ENCODE measurements at regions not wholly inside any gene's neighbourhood (a gene's known extent, or its start where the extent isn't known, plus 50 kb on each side); places are given as distances from the start of the nearest gene placed in this dataset.
"Not testable (repeated sequence)": the region's sequence is repeated elsewhere in the genome, so short reads cannot be mapped to it uniquely, and the experiment has no call there.

DNA sequence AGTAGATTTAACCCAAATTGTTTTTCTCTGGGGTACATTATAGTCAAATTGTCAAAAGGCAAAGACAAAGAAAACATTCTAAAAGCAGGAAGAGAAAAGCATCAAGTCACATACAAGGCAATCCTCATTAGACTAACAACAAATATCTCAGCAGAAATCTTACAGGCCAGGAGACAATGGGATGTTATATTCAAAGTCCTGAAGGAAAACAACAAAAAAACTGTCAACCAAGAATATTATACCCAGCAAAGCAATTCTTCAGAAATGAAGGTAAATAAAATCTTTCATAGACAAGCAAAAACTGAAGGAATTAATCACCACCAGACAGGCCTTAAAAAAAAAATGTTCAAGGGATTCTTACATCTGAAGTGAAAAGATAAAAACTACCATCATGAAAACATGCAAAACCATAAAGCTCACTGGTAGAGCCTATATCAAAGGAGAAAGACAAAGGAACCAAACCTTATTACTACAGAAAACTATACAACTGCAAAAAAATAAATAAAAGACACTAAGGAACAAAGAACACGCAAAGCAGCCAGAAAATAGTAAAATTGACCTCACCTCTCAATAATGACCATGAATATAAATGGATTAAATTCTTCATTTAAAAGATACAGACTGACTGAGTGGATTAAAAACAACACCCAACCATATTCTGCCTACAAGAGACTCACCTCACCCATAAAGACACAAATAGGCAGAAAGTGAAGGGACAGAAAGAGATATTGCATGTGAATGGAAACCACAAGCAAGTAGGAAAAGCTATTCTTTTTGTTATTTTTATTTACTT is 113.8 kb upstream of the ZC3H11B start:
- DNase-seq (ENCODE audit: low read depth): no peak

DNA sequence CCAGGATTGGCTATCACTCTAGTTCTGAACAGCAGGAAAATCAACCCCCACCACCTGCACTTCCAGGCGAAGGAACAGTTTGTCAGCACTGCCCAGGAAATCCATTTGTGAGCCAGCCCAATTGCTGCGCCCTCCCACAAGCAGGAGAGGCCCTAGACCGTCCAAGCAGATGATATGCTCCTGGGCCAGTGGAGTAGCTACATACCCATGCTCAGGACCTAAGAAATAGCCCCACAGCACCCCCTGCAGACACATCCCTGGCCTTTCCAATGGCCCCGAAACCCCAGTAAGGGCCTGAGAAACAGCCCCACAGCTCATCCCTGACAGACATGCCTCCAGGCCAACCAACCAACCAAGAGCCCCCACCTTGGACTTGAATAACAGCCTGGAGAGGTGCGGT is 111.5 kb upstream of the ZC3H11B start:
- no peak for DNase-seq (ENCODE audit: low read depth)

DNA sequence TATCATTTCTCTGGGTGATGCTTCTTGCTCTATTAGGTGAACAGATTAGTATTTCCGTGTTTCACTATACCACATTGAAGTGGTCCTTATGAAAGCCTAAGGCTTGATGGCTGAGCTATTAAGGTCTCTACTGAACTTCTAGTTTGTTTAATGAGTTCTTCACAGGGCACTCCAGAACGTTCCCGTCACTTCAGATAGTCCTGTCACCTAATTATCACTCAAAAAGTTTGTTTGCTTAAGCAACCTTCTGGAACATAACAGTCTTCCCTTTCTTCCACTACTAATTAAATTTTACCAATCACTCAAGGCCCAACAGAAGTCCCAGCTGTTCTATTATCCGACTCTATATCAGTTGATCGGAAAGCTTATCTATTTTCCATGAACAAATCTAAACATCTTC is 104.6 kb upstream of the ZC3H11B start:
- no peak for DNase-seq (ENCODE audit: low read depth)

DNA sequence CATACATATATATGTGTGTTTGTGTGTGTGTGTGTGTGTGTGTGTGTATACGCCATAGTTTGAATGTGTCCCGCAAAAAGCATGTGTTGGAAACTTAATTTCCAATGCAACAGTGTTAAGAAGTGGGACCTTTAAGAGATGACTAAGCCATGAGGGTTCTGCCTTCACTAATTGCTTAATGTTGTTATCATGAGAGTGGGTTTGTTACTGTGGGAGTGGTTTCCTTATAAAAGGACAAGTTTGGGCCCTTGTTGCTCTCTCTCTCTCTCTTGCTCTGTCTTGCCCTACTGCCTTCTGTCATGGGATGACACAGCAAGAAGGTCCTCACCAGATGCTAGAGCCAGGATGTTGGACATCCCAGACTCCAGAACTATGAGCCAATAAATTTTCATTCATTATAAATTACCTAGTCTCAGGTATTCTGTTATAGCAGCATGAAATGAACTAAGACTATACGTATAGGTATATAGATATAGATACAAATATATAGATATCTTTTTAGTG is 103.8 kb upstream of the ZC3H11B start:
- DNase-seq (ENCODE audit: low read depth): no peak

DNA sequence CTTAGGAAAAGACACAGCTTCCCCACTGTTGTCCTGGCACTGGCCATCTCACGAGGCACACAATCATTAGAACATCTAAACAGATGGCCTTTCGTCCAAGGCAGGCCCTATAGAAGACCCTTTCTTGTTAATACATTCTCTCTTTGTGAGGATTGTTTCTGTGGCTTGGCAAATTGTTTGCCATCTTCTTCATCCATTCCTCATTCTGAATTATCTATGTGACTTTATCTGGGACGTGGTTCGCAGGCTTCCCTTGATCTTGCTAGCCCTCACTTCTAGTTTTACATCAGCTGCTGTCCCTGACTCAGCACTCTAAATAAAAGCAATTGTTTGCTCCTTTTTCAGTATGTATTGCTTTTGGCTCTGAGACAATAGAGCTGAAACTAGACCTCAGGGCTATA is 101.1 kb upstream of the ZC3H11B start:
- DNase-seq (ENCODE audit: low read depth): no peak

DNA sequence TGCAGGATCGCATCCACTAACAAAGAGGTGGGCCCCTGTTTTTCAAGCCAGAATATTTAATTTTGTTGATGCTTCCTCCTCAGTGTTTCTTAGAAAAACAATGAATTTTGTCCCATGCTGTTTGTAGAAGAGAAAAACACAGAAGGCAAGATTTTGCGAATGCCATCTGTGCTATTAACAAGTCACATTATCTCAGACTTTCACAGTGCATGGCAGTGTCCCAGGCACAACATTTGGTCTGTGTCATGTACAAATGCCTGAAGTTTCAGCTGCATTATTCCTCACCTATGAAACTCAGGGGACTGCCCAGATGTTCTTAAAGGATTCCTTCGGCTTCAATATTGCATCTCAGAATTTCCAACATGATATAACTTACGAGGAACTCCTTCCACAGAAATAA is 99.6 kb upstream of the ZC3H11B start:
- DNase-seq (ENCODE audit: low read depth): no peak

DNA sequence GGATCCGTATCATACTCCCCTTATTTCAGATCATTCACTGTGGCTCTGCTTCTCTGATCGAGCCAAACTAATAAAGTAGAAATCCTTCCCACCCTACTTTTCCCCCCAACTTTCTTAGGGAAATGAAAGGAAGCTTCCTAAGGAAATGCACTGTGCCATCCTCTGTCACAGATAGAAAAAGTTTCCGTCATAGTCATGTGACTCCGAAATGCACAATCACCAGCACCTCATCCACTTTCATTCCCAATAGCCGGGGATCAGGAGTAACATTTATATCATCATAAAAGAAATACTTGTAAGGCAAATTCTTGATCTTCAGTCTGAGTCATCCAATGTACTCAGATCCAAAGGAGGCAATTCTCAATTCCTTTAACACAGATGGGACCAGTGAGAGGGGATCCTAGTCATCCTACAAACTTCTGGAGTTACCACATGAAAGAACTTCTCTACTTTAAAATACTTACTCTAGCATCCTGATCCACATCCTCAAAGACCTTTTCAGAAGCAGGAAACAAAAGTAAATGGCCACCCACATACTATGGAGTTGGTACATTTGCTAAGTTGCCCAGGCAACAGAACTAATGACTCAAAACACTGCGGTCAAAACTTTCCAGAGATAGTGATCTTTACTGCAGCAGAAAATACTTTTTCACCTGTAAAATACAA is 97.8 kb upstream of the ZC3H11B start:
- DNase-seq (ENCODE audit: low read depth): peak; percentile 6

DNA sequence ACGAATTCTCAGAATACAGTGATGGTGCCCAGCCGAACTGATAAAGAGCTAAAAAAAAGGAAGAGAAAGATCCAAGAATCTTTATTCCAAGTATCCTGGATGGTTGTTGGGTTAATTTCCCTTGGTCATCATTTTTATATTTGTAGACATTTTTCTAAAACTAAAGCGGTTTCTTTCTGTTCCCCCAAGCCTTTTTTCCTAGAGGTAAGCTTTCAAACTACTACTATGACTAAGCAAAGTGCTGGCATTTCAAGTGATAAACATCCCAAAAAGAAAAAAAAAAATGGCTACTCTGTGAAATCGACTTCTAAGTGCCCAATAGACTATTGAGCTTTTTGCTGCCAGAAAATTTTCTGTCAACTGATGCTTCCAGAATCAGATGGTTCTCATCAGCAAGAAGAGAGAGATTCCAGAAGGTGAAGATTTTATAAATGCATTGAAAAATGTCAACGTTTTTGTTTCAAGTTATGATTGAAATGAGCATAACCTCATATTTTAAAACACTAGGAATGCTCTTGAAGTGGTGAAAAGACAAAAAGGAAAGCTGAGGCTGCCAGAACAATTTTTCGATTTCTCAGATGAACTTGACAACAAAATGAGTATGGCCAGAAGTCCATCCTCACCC is 96.1 kb upstream of the ZC3H11B start:
- DNase-seq (ENCODE audit: low read depth): no peak

DNA sequence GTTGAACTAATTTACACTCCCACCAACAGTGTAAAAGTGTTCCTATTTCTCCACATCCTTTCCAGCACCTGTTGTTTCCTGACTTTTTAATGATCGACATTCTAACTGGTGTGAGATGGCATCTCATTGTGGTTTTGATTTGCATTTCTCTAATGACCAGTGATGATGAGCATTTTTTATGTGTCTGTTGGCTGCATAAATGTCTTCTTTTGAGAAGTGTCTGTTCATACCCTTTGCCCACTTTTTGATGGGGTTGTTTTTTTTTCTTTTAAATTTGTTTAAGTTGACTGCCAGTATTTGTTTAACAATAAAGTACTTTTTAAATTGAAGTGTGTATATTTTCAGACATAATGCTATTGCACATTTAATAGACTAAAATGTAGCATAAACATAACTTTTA is 95.0 kb upstream of the ZC3H11B start:
- DNase-seq (ENCODE audit: low read depth): not testable (repeated sequence)

DNA sequence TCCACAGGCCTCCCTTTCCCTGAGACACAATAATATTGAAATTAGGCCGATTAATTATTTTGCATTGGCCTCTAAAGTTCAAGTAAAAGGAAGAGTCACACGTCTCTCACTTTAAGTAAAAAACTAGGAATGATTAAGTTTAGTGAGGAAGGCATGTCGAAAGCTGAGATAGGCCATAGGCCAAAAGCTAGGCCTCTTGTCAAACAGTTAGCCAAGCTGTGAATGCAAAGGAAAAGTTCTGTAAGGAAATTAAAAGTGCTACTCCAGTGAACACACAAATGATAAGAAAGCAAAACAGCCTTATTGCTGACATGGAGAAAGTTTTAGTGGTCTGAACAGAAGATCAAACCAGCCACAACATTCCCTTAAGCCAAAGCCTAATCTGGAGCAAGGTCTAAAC is 91.4 kb upstream of the ZC3H11B start:
- DNase-seq (ENCODE audit: low read depth): not testable (repeated sequence)

DNA sequence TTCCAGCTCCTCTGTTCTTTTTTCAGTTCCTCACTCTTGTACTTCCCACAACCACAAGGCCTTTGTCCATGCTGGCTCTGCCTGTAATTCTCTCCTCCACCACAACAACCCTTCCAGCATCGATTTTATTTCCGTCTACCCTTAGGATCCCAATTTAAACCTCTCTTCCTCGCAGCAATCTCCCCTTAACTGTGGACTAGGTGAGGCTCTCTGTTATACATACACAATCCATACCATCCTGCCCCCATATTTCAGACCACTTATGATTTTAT is 90.4 kb upstream of the ZC3H11B start:
- no peak for DNase-seq (ENCODE audit: low read depth)

DNA sequence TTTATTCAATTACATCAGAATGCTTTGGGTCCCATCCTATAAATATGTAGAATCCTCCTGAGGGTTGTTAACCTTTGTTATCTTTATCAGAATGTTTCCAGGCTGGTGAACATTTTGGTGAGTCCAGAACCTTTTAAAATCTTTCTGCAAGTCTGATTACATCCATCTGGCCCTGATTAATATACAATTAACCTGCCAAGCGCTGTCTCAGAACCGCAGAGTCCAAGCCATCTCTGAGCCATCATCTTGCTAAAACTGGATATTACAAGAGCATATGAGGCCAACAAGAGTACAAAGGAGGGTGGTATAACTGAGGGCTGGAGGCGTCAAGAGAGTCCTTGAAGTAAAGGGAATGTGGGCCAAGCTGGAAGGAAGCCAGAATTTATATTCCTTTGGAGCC is 88.6 kb upstream of the ZC3H11B start:
- DNase-seq (ENCODE audit: low read depth): no peak

DNA sequence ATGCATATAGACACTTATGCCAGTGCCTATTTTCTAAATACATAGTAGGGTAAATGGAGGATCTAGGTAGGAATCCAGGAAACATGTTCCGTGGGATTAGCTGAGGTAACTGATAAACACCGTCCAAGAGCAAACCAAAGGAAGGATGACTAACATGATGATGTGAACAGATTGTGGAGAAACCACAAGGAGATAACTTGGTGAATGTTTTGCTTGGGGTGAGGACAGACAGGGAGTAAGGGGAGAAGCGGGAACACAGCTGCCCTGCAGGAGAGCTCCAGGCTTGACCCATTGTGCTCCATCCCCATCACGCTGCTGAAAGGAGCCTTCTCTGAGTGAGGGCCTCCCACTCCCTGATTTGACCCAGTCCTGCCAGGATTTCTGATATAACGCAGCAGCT is 87.0 kb upstream of the ZC3H11B start:
- no peak for DNase-seq (ENCODE audit: low read depth)

DNA sequence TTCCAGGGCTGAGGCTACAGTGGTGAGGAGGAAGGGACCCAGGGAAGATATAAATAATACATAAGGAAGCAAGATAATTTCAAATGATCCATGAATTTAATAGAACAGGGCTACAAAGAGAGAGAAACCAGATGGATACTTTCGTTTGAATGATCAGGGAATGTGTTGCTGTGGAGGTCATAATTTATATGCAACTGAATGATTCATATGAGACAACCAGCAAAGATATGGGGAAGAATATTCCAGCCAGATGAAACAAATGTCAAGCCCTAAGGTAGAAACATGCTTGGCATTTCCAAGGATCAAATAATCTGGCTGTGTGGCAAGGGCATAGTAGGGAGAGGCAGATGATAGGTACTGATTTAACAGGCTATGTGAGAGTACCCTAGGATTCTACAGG is 84.8 kb upstream of the ZC3H11B start:
- DNase-seq (ENCODE audit: low read depth): no peak

DNA sequence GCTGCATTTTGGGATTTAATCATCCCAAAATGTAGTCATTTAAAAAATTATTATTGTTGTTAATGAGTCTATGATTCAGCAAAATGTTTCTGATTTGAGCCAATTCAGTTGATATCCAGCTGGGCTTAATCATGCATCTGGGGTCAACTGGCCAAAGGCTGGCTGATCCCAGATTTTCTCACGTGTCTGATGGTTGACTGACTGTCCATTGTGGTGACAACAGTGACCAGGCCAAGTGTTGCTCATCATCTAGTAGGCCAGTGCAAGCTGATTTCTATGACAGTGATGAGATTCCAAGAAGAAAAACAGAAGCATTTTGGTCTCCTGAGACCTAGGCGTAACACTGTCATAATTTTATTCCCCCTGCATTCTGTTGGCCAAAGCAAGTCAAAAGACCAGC is 80.1 kb upstream of the ZC3H11B start:
- no peak for DNase-seq (ENCODE audit: low read depth)

DNA sequence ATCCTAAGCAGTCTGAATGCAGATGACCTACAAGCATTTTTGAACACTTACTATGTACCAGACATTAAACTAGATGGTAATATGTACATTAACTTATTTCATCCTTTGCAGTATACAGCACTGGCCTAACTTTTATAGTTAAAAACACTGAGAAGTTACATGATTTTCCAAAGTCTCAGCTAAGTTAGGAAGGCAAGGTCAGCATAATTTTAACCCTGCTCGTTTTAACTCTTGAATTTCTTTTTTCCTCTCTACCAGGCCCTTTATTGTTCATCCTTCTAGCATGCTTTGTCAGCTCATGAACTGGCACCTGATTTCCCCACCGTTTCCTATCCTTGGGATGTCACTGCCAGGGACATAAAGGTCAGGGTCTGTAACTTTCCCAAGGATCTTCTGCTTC is 76.9 kb upstream of the ZC3H11B start:
- no peak for DNase-seq (ENCODE audit: low read depth)

DNA sequence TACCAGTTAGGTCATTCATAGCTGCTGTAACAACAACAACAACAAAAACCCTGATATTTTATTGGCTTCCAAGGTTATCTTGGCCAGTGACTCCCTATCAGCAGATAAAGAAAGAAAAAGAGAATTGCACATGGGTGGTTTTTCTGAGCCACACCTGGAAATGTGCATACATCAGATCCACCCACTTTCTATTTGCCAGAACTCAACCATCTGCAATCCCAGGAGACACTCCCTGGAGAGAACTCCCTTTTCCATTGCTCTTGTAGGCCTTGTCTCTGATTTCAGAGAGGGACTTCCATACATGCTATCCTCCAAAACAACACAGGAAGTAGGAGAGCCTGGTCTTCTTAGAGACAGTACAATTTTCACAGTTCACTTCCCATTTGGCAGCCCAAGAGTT is 74.9 kb upstream of the ZC3H11B start:
- no peak for DNase-seq (ENCODE audit: low read depth)

DNA sequence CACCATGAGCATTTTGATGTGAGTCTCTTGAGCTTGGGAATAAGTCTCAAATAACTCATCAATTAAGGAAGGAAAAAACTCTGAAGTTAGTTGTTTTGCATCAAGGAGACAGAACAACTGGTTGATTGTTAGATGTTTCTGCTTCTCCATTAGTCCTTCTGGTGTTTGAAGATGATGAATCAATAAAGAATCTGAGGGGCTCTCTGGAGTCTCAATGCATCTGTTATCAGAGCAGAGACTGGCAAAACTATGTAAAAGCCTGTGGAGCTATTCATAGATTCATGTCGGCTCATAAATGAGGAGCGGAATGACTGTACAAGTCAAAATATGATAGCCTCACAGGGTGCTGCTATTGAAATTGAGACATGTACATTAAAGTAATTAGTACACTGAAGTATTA is 73.3 kb upstream of the ZC3H11B start:
- no peak for DNase-seq (ENCODE audit: low read depth)

DNA sequence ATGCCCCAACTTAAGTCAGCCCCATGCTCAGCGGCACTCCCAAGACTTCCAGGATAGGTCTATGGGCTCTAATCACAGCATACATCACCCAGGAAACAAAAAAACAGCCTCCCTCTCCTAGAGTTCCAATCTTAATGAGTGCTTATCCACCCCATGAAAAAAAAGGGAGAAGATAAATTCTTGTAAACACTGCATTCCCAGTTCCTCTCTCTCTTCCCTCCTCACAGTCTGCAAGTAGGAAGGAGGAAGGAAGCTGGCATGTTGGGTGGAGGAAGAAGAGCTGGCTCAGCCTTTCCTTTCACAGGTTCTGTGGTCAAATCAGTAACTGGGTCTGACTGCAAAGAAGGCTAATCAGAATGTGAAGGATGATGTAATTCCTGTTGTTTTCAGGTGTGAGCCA is 69.9 kb upstream of the ZC3H11B start:
- DNase-seq (ENCODE audit: low read depth): no peak

DNA sequence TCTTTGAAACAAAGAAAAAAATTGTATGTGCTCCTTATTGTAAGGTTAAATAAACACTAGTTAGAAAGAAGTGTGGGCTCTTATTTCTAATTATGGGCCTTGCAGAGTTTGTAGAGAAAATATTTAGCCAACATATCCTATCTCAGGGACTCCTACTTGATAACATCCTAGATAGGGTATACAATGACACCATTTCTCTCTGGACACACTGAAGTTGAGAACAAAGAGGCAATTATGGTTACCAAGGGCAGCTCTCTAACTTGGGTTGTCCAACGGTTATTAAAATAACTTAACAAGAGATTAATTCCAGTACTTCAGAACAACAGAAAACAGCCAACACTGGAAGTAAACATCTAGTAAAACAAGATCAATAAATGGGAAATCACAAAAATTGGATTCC is 69.0 kb upstream of the ZC3H11B start:
- DNase-seq (ENCODE audit: low read depth): no peak

DNA sequence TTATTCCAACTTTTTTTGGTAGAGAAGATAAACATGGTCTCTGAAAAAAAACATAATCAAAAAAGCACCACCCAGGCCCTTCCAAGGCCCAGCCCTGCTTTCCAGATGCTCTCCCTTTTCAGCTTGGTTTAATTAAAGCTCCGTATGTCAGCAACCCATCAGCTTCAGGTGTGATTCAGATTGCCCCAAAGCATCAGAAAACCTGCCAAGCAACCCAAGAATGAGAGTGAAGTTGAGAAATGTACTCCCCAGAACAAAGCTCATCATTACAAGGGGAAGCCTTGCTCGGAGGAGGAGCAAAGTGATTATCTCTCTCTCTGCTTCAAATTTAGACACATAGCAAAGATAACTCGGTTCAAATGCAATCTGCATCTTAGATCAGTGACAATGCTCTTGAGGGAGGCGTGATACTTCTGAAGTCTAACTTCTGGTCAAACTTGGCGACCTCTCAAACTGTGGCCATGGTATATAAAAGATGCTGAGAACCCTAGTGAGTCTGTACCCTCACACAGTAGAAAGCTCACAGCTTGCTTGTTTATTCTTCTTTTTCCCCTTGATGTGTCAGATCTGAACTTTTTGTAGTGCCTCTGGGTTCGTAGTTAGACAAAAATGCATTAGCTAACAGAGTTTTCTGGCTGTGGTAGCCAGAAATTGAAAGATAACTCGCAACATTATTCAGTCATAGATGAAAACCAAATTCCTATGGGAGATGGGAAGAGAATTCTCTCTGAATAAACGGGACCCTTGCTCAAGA is 63.3 kb upstream of the ZC3H11B start:
- DNase-seq (ENCODE audit: low read depth): no peak

DNA sequence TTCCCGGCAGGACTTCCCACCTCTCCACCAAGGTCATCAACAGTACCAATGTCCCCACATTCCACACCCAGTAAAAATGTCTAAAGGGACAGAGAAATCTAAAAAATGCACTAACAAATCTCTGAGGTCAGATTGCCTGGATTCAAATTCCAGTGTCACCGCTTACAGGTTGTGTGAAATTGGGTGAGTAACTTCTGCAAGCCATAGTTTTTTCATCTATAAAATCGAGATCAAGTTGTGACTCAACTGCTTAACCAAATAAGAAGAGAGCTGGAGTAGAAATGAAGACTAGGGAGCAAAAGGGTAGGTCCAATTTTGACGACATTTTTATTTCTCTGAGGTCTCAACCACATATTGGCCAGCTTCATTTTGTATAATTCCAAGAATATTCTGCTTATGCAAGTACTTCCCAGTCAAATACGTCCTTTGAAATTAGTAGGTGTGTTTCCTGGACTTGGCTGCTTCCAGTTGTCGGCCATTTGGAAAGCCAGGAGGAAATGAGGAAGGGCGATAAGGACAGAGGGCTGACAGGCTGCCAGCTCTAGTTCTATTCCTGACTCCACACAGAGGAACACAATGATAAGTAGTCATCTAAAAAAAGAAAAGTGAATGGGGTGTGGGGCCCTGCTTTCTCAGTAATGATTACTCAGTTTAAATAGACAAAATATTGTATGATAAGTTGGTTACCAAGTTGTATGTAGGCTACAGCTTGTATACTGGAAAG is 57.7 kb upstream of the ZC3H11B start:
- DNase-seq (ENCODE audit: low read depth): no peak

All from fibroblast of gingiva (primary cell).